ENCODE measurements at regions not wholly inside any gene's neighbourhood (a gene's known extent, or its start where the extent isn't known, plus 50 kb on each side); places are given as distances from the start of the nearest gene placed in this dataset.

- Histone ChIP-seq H3K4me3 (ENCODE audit: low read depth, low read length) (no peak overlapping the region), H3K27me3 (ENCODE audit: control insufficient read depth, insufficient read depth, low read length) (no peaks in the 10 kb centered on the region), H3K36me3 (ENCODE audit: control insufficient read depth, insufficient read depth, low read length) (no peaks in the 10 kb centered on the region)
- ChIA-PET CTCF (no interaction called here), POLR2A (no interaction called here)
- TF ChIP-seq CTCF (IDR thresholded peaks at IDR 0.05; ENCODE audit: insufficient read depth, low read depth, low read length) = no peak
- DNase-seq (ENCODE audit: low read depth) = no peak
Observed at GRCh38 chr12:85659754-85660530, 176.3 kb downstream of the RASSF9 start.

GRCh38 chr12:85661461-85662206 lies 174.6 kb downstream of the RASSF9 start:
- TF ChIP-seq CTCF (IDR thresholded peaks at IDR 0.05; ENCODE audit: insufficient read depth, low read depth, low read length) = no peak
- no peak for DNase-seq (ENCODE audit: low read depth)
- no peaks in the 10 kb centered on the region for H3K27me3 ChIP-seq (ENCODE audit: control insufficient read depth, insufficient read depth, low read length)
- H3K36me3 ChIP-seq (ENCODE audit: control insufficient read depth, insufficient read depth, low read length) = no peaks in the 10 kb centered on the region
- H3K4me3 ChIP-seq (ENCODE audit: low read depth, low read length) = no peak overlapping the region
- CTCF ChIA-PET = interaction anchor here (0.6 kb wide), 1 partner anchor 219 kb away, joined by 3 read pairs; no protein-coding TSS in a partner anchor
- POLR2A ChIA-PET = no interaction called here

- H3K36me3 ChIP-seq (ENCODE audit: control insufficient read depth, insufficient read depth, low read length) = no peaks in the 10 kb centered on the region
- no peak for DNase-seq (ENCODE audit: low read depth)
- TF ChIP-seq CTCF (IDR thresholded peaks at IDR 0.05; ENCODE audit: insufficient read depth, low read depth, low read length) = no peak
- H3K27me3 ChIP-seq (ENCODE audit: control insufficient read depth, insufficient read depth, low read length) = no peaks in the 10 kb centered on the region
- ChIA-PET POLR2A (no interaction called here), CTCF (no interaction called here)
- no peak overlapping the region for H3K4me3 ChIP-seq (ENCODE audit: low read depth, low read length)
Observed at GRCh38 chr12:85662207-85662602, 174.0 kb downstream of the RASSF9 start.

GRCh38 chr12:85663631-85664030 lies 172.6 kb downstream of the RASSF9 start:
- Histone ChIP-seq H3K27me3 (ENCODE audit: control insufficient read depth, insufficient read depth, low read length) (no peaks in the 10 kb centered on the region), H3K4me3 (ENCODE audit: low read depth, low read length) (no peak overlapping the region), H3K36me3 (ENCODE audit: control insufficient read depth, insufficient read depth, low read length) (no peaks in the 10 kb centered on the region)
- TF ChIP-seq CTCF (IDR thresholded peaks at IDR 0.05; ENCODE audit: insufficient read depth, low read depth, low read length) = no peak
- DNase-seq (ENCODE audit: low read depth) = no peak
- CTCF ChIA-PET = no interaction called here
- POLR2A ChIA-PET = no interaction called here

GRCh38 chr12:85664429-85664828 lies 171.8 kb downstream of the RASSF9 start:
- CTCF ChIA-PET = no interaction called here

More at GRCh38 chr12:85664429-85664828, 171.8 kb downstream of the RASSF9 start:
- TF ChIP-seq CTCF (IDR thresholded peaks at IDR 0.05; ENCODE audit: insufficient read depth, low read depth, low read length) = no peak
- DNase-seq (ENCODE audit: low read depth) = no peak
- no peaks in the 10 kb centered on the region for H3K36me3 ChIP-seq (ENCODE audit: control insufficient read depth, insufficient read depth, low read length)
- H3K4me3 ChIP-seq (ENCODE audit: low read depth, low read length) = no peak overlapping the region
- H3K27me3 ChIP-seq (ENCODE audit: control insufficient read depth, insufficient read depth, low read length) = no peaks in the 10 kb centered on the region
- POLR2A ChIA-PET = no interaction called here
